Activated CD4-positive, alpha-beta T cell treated with anti-CD3 and anti-CD28 coated beads for 4 hours (primary cell): ENCODE measurements at regions not wholly inside any gene's neighbourhood (a gene's known extent, or its start where the extent isn't known, plus 50 kb on each side); places are given as distances from the start of the nearest gene placed in this dataset.

Experiments
- DNase-seq, 2 donors: peaks; one replicate each; pipeline ENCODE4 v3.0.0-alpha.2; 2020

GRCh38 chr1:67618285-67619018, 66.5 kb upstream of the GADD45A start:
- no peak for DNase-seq

GRCh38 chr1:67619080-67619479, 65.9 kb upstream of the GADD45A start:
- DNase-seq = no peak

GRCh38 chr1:67623906-67624305, 61.1 kb upstream of the GADD45A start:
- no peak for DNase-seq

GRCh38 chr1:67624680-67625079, 60.3 kb upstream of the GADD45A start:
- DNase-seq = no peak

- no peak for DNase-seq
These were observed 58.7 kb upstream of the GADD45A start for GRCh38 chr1:67626090-67626860.

GRCh38 chr1:67626861-67627235, 58.2 kb upstream of the GADD45A start:
- no peak for DNase-seq

- DNase-seq = no peak
These were observed 57.7 kb upstream of the GADD45A start for GRCh38 chr1:67627336-67627735.

GRCh38 chr1:67627906-67628305, 57.1 kb upstream of the GADD45A start:
- no peak for DNase-seq

GRCh38 chr1:67629370-67630075, 55.5 kb upstream of the GADD45A start:
- no peak for DNase-seq

GRCh38 chr1:67630438-67631045, 54.5 kb upstream of the GADD45A start:
- DNase-seq = no peak

GRCh38 chr1:67632356-67632755, 52.6 kb upstream of the GADD45A start:
- DNase-seq = no peak

- no peak for DNase-seq
These were observed 52.0 kb upstream of the GADD45A start for GRCh38 chr1:67632811-67633655.

GRCh38 chr1:67634396-67634935, 50.5 kb upstream of the GADD45A start:
- no peak for DNase-seq

GRCh38 chr1:67635055-67635809, 49.8 kb upstream of the GADD45A start:
- no peak for DNase-seq
